Testis (tissue), 2 donors: ENCODE measurements at regions not wholly inside any gene's neighbourhood (a gene's known extent, or its start where the extent isn't known, plus 50 kb on each side); places are given as distances from the start of the nearest gene placed in this dataset.
"Not testable (repeated sequence)": the region's sequence is repeated elsewhere in the genome, so short reads cannot be mapped to it uniquely, and the experiment has no call there.

Experiments
- POLR2A ChIP-seq: fragments of 450-650 bp; IDR thresholded peaks from one replicate; pipeline ENCODE4 v1.6.1; 2017; ENCODE audit warnings: antibody characterized with exemption, mild to moderate bottlenecking, moderate library complexity
- TF ChIP-seq, protein P1 (sequence below), 3 experiments: fragments of 450-650 bp in 2 of 3; fragments of 200-600 bp in 1 of 3; sonication (generic) in 1 of 3; IDR thresholded peaks; one replicate each; pipeline ENCODE4 v1.5.1; 2016 to 2019; ENCODE audit warnings: antibody characterized with exemption in 3 of 3, mild to moderate bottlenecking in 2 of 3, moderate library complexity in 1 of 3

DNA sequence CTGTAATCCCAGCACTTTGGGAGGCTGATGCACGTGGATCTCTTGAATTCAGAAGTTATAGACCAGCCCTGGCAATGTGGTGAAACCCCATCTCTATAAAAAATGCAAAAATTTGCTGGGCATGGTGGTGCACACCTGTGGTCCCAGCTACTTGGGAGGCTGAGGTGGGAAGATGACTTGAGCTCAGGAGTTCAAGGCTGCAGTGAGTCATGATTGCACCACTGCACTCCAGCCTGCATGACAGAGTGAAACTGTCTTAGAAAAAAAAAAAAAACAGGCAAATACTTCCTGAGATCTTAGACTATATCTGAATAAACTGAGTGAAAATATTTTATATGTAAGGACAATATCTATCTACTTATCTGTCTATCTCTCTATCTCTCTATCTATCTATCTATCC is 83.4 kb upstream of the PIP4K2A start:
- TF ChIP-seq, protein P1, sequence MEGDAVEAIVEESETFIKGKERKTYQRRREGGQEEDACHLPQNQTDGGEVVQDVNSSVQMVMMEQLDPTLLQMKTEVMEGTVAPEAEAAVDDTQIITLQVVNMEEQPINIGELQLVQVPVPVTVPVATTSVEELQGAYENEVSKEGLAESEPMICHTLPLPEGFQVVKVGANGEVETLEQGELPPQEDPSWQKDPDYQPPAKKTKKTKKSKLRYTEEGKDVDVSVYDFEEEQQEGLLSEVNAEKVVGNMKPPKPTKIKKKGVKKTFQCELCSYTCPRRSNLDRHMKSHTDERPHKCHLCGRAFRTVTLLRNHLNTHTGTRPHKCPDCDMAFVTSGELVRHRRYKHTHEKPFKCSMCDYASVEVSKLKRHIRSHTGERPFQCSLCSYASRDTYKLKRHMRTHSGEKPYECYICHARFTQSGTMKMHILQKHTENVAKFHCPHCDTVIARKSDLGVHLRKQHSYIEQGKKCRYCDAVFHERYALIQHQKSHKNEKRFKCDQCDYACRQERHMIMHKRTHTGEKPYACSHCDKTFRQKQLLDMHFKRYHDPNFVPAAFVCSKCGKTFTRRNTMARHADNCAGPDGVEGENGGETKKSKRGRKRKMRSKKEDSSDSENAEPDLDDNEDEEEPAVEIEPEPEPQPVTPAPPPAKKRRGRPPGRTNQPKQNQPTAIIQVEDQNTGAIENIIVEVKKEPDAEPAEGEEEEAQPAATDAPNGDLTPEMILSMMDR (IDR thresholded peaks at IDR 0.05) = not testable (repeated sequence)
- TF ChIP-seq POLR2A = not testable (repeated sequence)
